ENCODE measurements at regions not wholly inside any gene's neighbourhood (a gene's known extent, or its start where the extent isn't known, plus 50 kb on each side); places are given as distances from the start of the nearest gene placed in this dataset.
"Not testable (repeated sequence)": the region's sequence is repeated elsewhere in the genome, so short reads cannot be mapped to it uniquely, and the experiment has no call there.

GRCh38 chr6:133754298-133754697 lies 134.6 kb upstream of the TCF21 start:
- DNase-seq (ENCODE audit: low spot score): no peak

GRCh38 chr6:133756078-133756695 lies 132.7 kb upstream of the TCF21 start:
- no peak for DNase-seq (ENCODE audit: low spot score)

GRCh38 chr6:133757335-133757734 lies 131.6 kb upstream of the TCF21 start:
- DNase-seq (ENCODE audit: low spot score): no peak

GRCh38 chr6:133758815-133759335 lies 130.0 kb upstream of the TCF21 start:
- DNase-seq (ENCODE audit: low spot score): no peak

- no peak for DNase-seq (ENCODE audit: low spot score)
Measured at GRCh38 chr6:133759524-133759923, 129.4 kb upstream of the TCF21 start.

GRCh38 chr6:133761706-133762105 lies 127.2 kb upstream of the TCF21 start:
- no peak for DNase-seq (ENCODE audit: low spot score)

GRCh38 chr6:133764008-133764753 lies 124.7 kb upstream of the TCF21 start:
- no peak for DNase-seq (ENCODE audit: low spot score)

- no peak for DNase-seq (ENCODE audit: low spot score)
Measured at GRCh38 chr6:133764754-133765208, 124.1 kb upstream of the TCF21 start.

GRCh38 chr6:133767357-133767970 lies 121.4 kb upstream of the TCF21 start:
- DNase-seq (ENCODE audit: low spot score): no peak

- no peak for DNase-seq (ENCODE audit: low spot score)
Measured at GRCh38 chr6:133768656-133769295, 120.1 kb upstream of the TCF21 start.

GRCh38 chr6:133769463-133769862 lies 119.5 kb upstream of the TCF21 start:
- DNase-seq (ENCODE audit: low spot score): no peak

GRCh38 chr6:133772567-133772966 lies 116.3 kb upstream of the TCF21 start:
- DNase-seq (ENCODE audit: low spot score): no peak

GRCh38 chr6:133773776-133774175 lies 115.1 kb upstream of the TCF21 start:
- DNase-seq (ENCODE audit: low spot score): no peak

GRCh38 chr6:133774356-133774755 lies 114.6 kb upstream of the TCF21 start:
- DNase-seq (ENCODE audit: low spot score): no peak

GRCh38 chr6:133778414-133779130 lies 110.3 kb upstream of the TCF21 start:
- DNase-seq (ENCODE audit: low spot score): no peak

- no peak for DNase-seq (ENCODE audit: low spot score)
Measured at GRCh38 chr6:133779916-133780695, 108.8 kb upstream of the TCF21 start.

GRCh38 chr6:133786016-133786415 lies 102.9 kb upstream of the TCF21 start:
- DNase-seq (ENCODE audit: low spot score): no peak

GRCh38 chr6:133787122-133787521 lies 101.8 kb upstream of the TCF21 start:
- no peak for DNase-seq (ENCODE audit: low spot score)

- DNase-seq (ENCODE audit: low spot score): no peak
Measured at GRCh38 chr6:133787859-133788505, 100.9 kb upstream of the TCF21 start.

GRCh38 chr6:133788556-133788955 lies 100.4 kb upstream of the TCF21 start:
- DNase-seq (ENCODE audit: low spot score): no peak

GRCh38 chr6:133789449-133789848 lies 99.5 kb upstream of the TCF21 start:
- not testable (repeated sequence) for DNase-seq (ENCODE audit: low spot score)

Data from ecto neural progenitor cell (in vitro differentiated cells).